H9 (cell line): ENCODE measurements at regions not wholly inside any gene's neighbourhood (a gene's known extent, or its start where the extent isn't known, plus 50 kb on each side); places are given as distances from the start of the nearest gene placed in this dataset.

Experiments
- DNase-seq: peaks from one replicate; pipeline ENCODE4 v3.0.0-alpha.2; 2017
- H2AFZ ChIP-seq: one replicate; pipeline ENCODE4 v1.6.1; 2013; ENCODE audit warnings: mild to moderate bottlenecking, low read length, control low read depth, moderate library complexity
- H2AK5ac ChIP-seq: 2 replicates; pipeline ENCODE4 v1.6.1; 2013; ENCODE audit warnings: low read length, control low read depth, mixed read lengths; ENCODE audit not compliant: insufficient read length
- H2BK120ac ChIP-seq: one replicate; pipeline ENCODE4 v1.6.1; 2013; ENCODE audit warnings: low read depth, mild to moderate bottlenecking, low read length, control low read depth, inconsistent platforms; ENCODE audit not compliant: poor library complexity, severe bottlenecking
- H2BK12ac ChIP-seq: 2 replicates; pipeline ENCODE4 v1.6.1; 2013; ENCODE audit warnings: low read length, control low read depth, mixed read lengths, low read depth; ENCODE audit not compliant: insufficient read length
- H2BK15ac ChIP-seq: 2 replicates; pipeline ENCODE4 v1.6.1; 2013; ENCODE audit warnings: low read depth, low read length, control low read depth
- H2BK20ac ChIP-seq: one replicate; pipeline ENCODE4 v1.6.1; 2013; ENCODE audit warnings: low read depth, mild to moderate bottlenecking, low read length, control low read depth, inconsistent platforms; ENCODE audit not compliant: poor library complexity, severe bottlenecking
- H2BK5ac ChIP-seq: 2 replicates; pipeline ENCODE4 v1.6.1; 2013; ENCODE audit warnings: low read length, control low read depth, mixed read lengths; ENCODE audit not compliant: insufficient read length
- H3K14ac ChIP-seq: 2 replicates; pipeline ENCODE4 v1.6.1; 2013; ENCODE audit warnings: low read length, control low read depth; ENCODE audit not compliant: insufficient read depth
- H3K18ac ChIP-seq: 2 replicates; pipeline ENCODE4 v1.6.1; 2013; ENCODE audit warnings: low read depth, mild to moderate bottlenecking, mixed read lengths, low read length, control low read depth; ENCODE audit not compliant: insufficient read length
- H3K23ac ChIP-seq: 2 replicates; pipeline ENCODE4 v1.6.1; 2013; ENCODE audit warnings: low read length, control low read depth, mixed read lengths, low read depth; ENCODE audit not compliant: insufficient read length
- H3K23me2 ChIP-seq: 2 replicates; pipeline ENCODE4 v1.6.1; 2013; ENCODE audit warnings: low read depth, mild to moderate bottlenecking, mixed read lengths, low read length, control low read depth; ENCODE audit not compliant: insufficient read length, poor library complexity, severe bottlenecking
- H3K27ac ChIP-seq: 2 replicates; pipeline ENCODE4 v1.5.1; 2013; ENCODE audit warnings: low read length, control low read depth, mixed read lengths, low read depth; ENCODE audit not compliant: insufficient read length
- H3K27me3 ChIP-seq: 2 replicates; pipeline ENCODE4 v1.6.1; 2013; ENCODE audit warnings: low read length, control low read depth, inconsistent platforms; ENCODE audit not compliant: insufficient read depth
- H3K4ac ChIP-seq: 2 replicates; pipeline ENCODE4 v1.6.1; 2013; ENCODE audit warnings: low read depth, mild to moderate bottlenecking, control low read depth, inconsistent platforms, low read length, moderate library complexity
- H3K4me1 ChIP-seq: 2 replicates; pipeline ENCODE4 v1.6.1; 2013; ENCODE audit warnings: low read length, control low read depth, inconsistent platforms; ENCODE audit not compliant: insufficient read depth
- H3K4me2 ChIP-seq: 2 replicates; pipeline ENCODE4 v1.6.1; 2013; ENCODE audit warnings: low read length, control low read depth, mixed read lengths; ENCODE audit not compliant: insufficient read length, insufficient read depth
- H3K56ac ChIP-seq: 2 replicates; pipeline ENCODE4 v1.6.1; 2013; ENCODE audit warnings: low read depth, mild to moderate bottlenecking, mixed read lengths, low read length, control low read depth; ENCODE audit not compliant: insufficient read length
- H3K79me1 ChIP-seq: 2 replicates; pipeline ENCODE4 v1.6.1; 2013; ENCODE audit warnings: low read depth, mild to moderate bottlenecking, moderate library complexity, low read length, control low read depth, inconsistent platforms; ENCODE audit not compliant: insufficient read depth, poor library complexity, severe bottlenecking
- H3K79me2 ChIP-seq: 2 replicates; pipeline ENCODE4 v1.6.1; 2013; ENCODE audit warnings: low read length, control low read depth, inconsistent platforms; ENCODE audit not compliant: insufficient read depth
- H3K9ac ChIP-seq: 2 replicates; pipeline ENCODE4 v1.6.1; 2013; ENCODE audit warnings: low read length, control low read depth, mixed read lengths; ENCODE audit not compliant: insufficient read length; ENCODE audit errors: extremely low read depth
- H3K9me3 ChIP-seq: one replicate; pipeline ENCODE4 v1.6.1; 2013; ENCODE audit warnings: low read depth, low read length, inconsistent platforms; ENCODE audit not compliant: control insufficient read depth
- H3T11ph ChIP-seq: one replicate; pipeline ENCODE4 v1.6.1; 2013; ENCODE audit warnings: mild to moderate bottlenecking, low read length, control low read depth, inconsistent platforms
- H4K20me1 ChIP-seq: one replicate; pipeline ENCODE4 v1.6.1; 2013; ENCODE audit not compliant: control insufficient read depth, insufficient read length, insufficient read depth
- H4K5ac ChIP-seq: 2 replicates; pipeline ENCODE4 v1.6.1; 2013; ENCODE audit warnings: low read depth, mild to moderate bottlenecking, mixed read lengths, low read length, control low read depth; ENCODE audit not compliant: insufficient read length
- H4K8ac ChIP-seq: replicated peaks from 2 replicates; pipeline ENCODE4 v1.6.1; 2013; ENCODE audit warnings: low read length, control low read depth, mixed read lengths, low read depth; ENCODE audit not compliant: insufficient read length
- H4K91ac ChIP-seq: 2 replicates; pipeline ENCODE4 v1.6.1; 2013; ENCODE audit warnings: low read depth, mild to moderate bottlenecking, moderate library complexity, mixed read lengths, low read length, control low read depth; ENCODE audit not compliant: insufficient read length
- H3K27ac Mint-ChIP-seq, 3 experiments: 2 replicates in 2 of 3; 3 replicates in 1 of 3; pipeline ENCODE4 v1.8.0; 2020 to 2021; ENCODE audit warnings: mixed read lengths in 3 of 3, mild to moderate bottlenecking in 1 of 3, moderate library complexity in 1 of 3
- H3K27me3 Mint-ChIP-seq: 2 replicates; pipeline ENCODE4 v1.8.0; 2021; ENCODE audit warnings: low read depth, mild to moderate bottlenecking, moderate library complexity, mixed read lengths
- H3K36me3 Mint-ChIP-seq, 3 experiments: 2 replicates in 2 of 3; 3 replicates in 1 of 3; pipeline ENCODE4 v1.8.0; 2020 to 2021; ENCODE audit warnings: low read depth in 3 of 3, mixed read lengths in 3 of 3; ENCODE audit not compliant: insufficient read depth in 1 of 3
- H3K4me1 Mint-ChIP-seq, 2 experiments: 2 replicates each; pipeline ENCODE4 v1.8.0; 2020; ENCODE audit warnings: mixed read lengths in 2 of 2
- H3K4me3 Mint-ChIP-seq, 2 experiments: 2 replicates in 1 of 2; 3 replicates in 1 of 2; pipeline ENCODE4 v1.8.0; 2020 to 2021; ENCODE audit warnings: mild to moderate bottlenecking in 2 of 2, mixed read lengths in 2 of 2, moderate library complexity in 1 of 2
- H3K9me3 Mint-ChIP-seq, 2 experiments: 2 replicates in 1 of 2; 3 replicates in 1 of 2; pipeline ENCODE4 v1.8.0; 2020; ENCODE audit warnings: mild to moderate bottlenecking in 2 of 2, mixed read lengths in 2 of 2, moderate library complexity in 1 of 2
- CTCF ChIP-seq: fragments of 200-600 bp; sonication (generic); conservative IDR thresholded peaks from 3 replicates; pipeline ENCODE4 v1.8.0; 2021; ENCODE audit warnings: antibody characterized with exemption, mild to moderate bottlenecking
- WGBS: extraction: QIAGEN DNeasy Blood & Tissue Kit; methylation state at CpG from one replicate; pipeline ENCODE4 v1.1.7; 2013; ENCODE audit warnings: missing lambda C conversion rate, low lambda C conversion rate, mixed read lengths; ENCODE audit not compliant: insufficient read length; ENCODE audit errors: extremely low coverage; 5-methylcytosine and 5-hydroxymethylcytosine counted together

GRCh38 chr12:88339966-88340365 is 197.9 kb downstream of the TMTC3 start:
- WGBS = no CpG with 5 or more reads among the region's 1 CpG
- H4K5ac ChIP-seq = no peak overlapping the region
- no peaks in the 10 kb centered on the region for H3K27me3 Mint-ChIP-seq
- no peak overlapping the region for H3K56ac ChIP-seq
- H3K18ac ChIP-seq = no peak overlapping the region
- H3K4me2 ChIP-seq = no peak overlapping the region
- no peak overlapping the region for H2BK12ac ChIP-seq
- no peak overlapping the region for H4K91ac ChIP-seq
- H3K4me3 Mint-ChIP-seq = no peak overlapping the region
- no peak overlapping the region for H3K23ac ChIP-seq
- H4K20me1 ChIP-seq = no peaks in the 10 kb centered on the region
- H3K79me2 ChIP-seq = no peaks in the 10 kb centered on the region
- no peak overlapping the region for H3K27ac Mint-ChIP-seq
- H2AFZ ChIP-seq = no peak overlapping the region
- no peak overlapping the region for H2AK5ac ChIP-seq
- TF ChIP-seq CTCF = no peak
- no peaks in the 10 kb centered on the region for H3K9me3 ChIP-seq
- no peaks in the 10 kb centered on the region for H3K4me1 Mint-ChIP-seq
- no peaks in the 10 kb centered on the region for H3K79me1 ChIP-seq
- no peaks in the 10 kb centered on the region for H3K36me3 Mint-ChIP-seq
- H3T11ph ChIP-seq = no peak overlapping the region
- H3K14ac ChIP-seq = no peak overlapping the region
- no peak overlapping the region for H4K8ac ChIP-seq
- H3K4me1 ChIP-seq = no peaks in the 10 kb centered on the region
- no peak for DNase-seq
- H2BK120ac ChIP-seq = no peak overlapping the region
- H3K9me3 Mint-ChIP-seq = no peaks in the 10 kb centered on the region
- H3K27ac ChIP-seq = no peak overlapping the region
- no peaks in the 10 kb centered on the region for H3K23me2 ChIP-seq
- H3K4ac ChIP-seq = no peak overlapping the region
- H2BK15ac ChIP-seq = no peak overlapping the region
- H3K27me3 ChIP-seq = no peaks in the 10 kb centered on the region
- H2BK20ac ChIP-seq = no peak overlapping the region
- no peak overlapping the region for H3K9ac ChIP-seq
- H2BK5ac ChIP-seq = no peak overlapping the region
